Astrocyte (in vitro differentiated cells and primary cell): ENCODE measurements at regions not wholly inside any gene's neighbourhood (a gene's known extent, or its start where the extent isn't known, plus 50 kb on each side); places are given as distances from the start of the nearest gene placed in this dataset.

ENCODE experiments used
- DNase-seq: peaks from one replicate; pipeline ENCODE4 v3.0.0-alpha.2; 2010; ENCODE audit warnings: low read depth
- FAIRE-seq: peaks from 2 replicates; lab custom pipeline; 2011; peaks lifted over from hg19 to GRCh38; lab: Jason Lieb, UNC
- H2AFZ ChIP-seq: 2 replicates; pipeline ENCODE4 v1.6.0; 2012; ENCODE audit warnings: low read depth, low read length, inconsistent platforms
- H3K27ac ChIP-seq: 2 replicates; pipeline ENCODE4 v1.5.1; 2011; ENCODE audit warnings: low read depth, low read length, inconsistent platforms
- H3K27me3 ChIP-seq: 2 replicates; pipeline ENCODE4 v1.6.0; 2011; ENCODE audit warnings: low read length, inconsistent platforms; ENCODE audit not compliant: insufficient read depth
- H3K36me3 ChIP-seq: 2 replicates; pipeline ENCODE4 v1.5.1; 2011; ENCODE audit warnings: low read length, inconsistent platforms; ENCODE audit not compliant: insufficient read depth
- H3K4me1 ChIP-seq: 2 replicates; pipeline ENCODE4 v1.5.1; 2011; ENCODE audit warnings: low read length, inconsistent platforms; ENCODE audit not compliant: insufficient read depth
- H3K4me2 ChIP-seq: 2 replicates; pipeline ENCODE4 v1.6.0; 2012; ENCODE audit warnings: low read length, inconsistent platforms
- H3K4me3 ChIP-seq: 2 replicates; pipeline ENCODE4 v1.5.1; 2011; ENCODE audit warnings: low read depth, mild to moderate bottlenecking, low read length, inconsistent platforms; ENCODE audit not compliant: insufficient read depth
- H3K79me2 ChIP-seq: 2 replicates; pipeline ENCODE4 v1.6.0; 2012; ENCODE audit warnings: mild to moderate bottlenecking, low read length, inconsistent platforms; ENCODE audit not compliant: insufficient read depth
- H3K9ac ChIP-seq: 2 replicates; pipeline ENCODE4 v1.6.0; 2012; ENCODE audit warnings: mild to moderate bottlenecking, low read length, inconsistent platforms
- H3K9me3 ChIP-seq: 2 replicates; pipeline ENCODE4 v1.5.1; 2012; ENCODE audit warnings: low read depth, mild to moderate bottlenecking, low read length, inconsistent platforms; ENCODE audit not compliant: insufficient read depth
- H4K20me1 ChIP-seq: 2 replicates; pipeline ENCODE4 v1.6.0; 2012; ENCODE audit warnings: low read length, inconsistent platforms; ENCODE audit not compliant: insufficient read depth
- H3K27ac Mint-ChIP-seq: one replicate; pipeline ENCODE4 v1.8.0; 2021; ENCODE audit warnings: mild to moderate bottlenecking, mixed read lengths; ENCODE audit not compliant: unreplicated experiment
- H3K27me3 Mint-ChIP-seq: one replicate; pipeline ENCODE4 v1.8.0; 2021; ENCODE audit warnings: low read depth, mixed read lengths; ENCODE audit not compliant: unreplicated experiment
- H3K36me3 Mint-ChIP-seq: one replicate; pipeline ENCODE4 v1.8.0; 2021; ENCODE audit warnings: low read depth, mixed read lengths; ENCODE audit not compliant: unreplicated experiment
- H3K4me1 Mint-ChIP-seq: one replicate; pipeline ENCODE4 v1.8.0; 2021; ENCODE audit warnings: low read depth, mixed read lengths; ENCODE audit not compliant: unreplicated experiment
- H3K4me3 Mint-ChIP-seq: one replicate; pipeline ENCODE4 v1.8.0; 2021; ENCODE audit warnings: mild to moderate bottlenecking, moderate library complexity, mixed read lengths; ENCODE audit not compliant: unreplicated experiment
- H3K9me3 Mint-ChIP-seq: one replicate; pipeline ENCODE4 v1.8.0; 2021; ENCODE audit warnings: mild to moderate bottlenecking, mixed read lengths; ENCODE audit not compliant: unreplicated experiment
- CTCF ChIP-seq: IDR thresholded peaks from 2 replicates; pipeline ENCODE4 v1.5.1; 2011; ENCODE audit warnings: low read depth, mild to moderate bottlenecking, inconsistent platforms, low read length, moderate library complexity; ENCODE audit not compliant: insufficient read depth
- EZH2 ChIP-seq: IDR thresholded peaks from 2 replicates; pipeline ENCODE4 v1.6.1; 2012; ENCODE audit warnings: mild to moderate bottlenecking, low read length, inconsistent platforms; ENCODE audit not compliant: insufficient read depth

GRCh38 chrX:13430136-13430827 lies 110.4 kb upstream of the ATXN3L start:
- Histone ChIP-seq H4K20me1 (no peaks in the 10 kb centered on the region), H3K27ac (peak overlapping the region; percentile 93), H3K36me3 (no peaks in the 10 kb centered on the region), H3K79me2 (no peaks in the 10 kb centered on the region), H3K9me3 (no peaks in the 10 kb centered on the region), H3K4me3 (no peak overlapping the region), H2AFZ (no peak overlapping the region), H3K4me1 (peaks cover 40% of the 10 kb centered on the region), H3K27me3 (no peaks in the 10 kb centered on the region), H3K4me2 (peak overlapping the region; percentile 14), H3K9ac (peak overlapping the region; percentile 55)
- Mint-ChIP-seq H3K4me3 (no peak overlapping the region), H3K4me1 (peaks cover 20% of the 10 kb centered on the region), H3K36me3 (no peaks in the 10 kb centered on the region), H3K27me3 (no peaks in the 10 kb centered on the region), H3K9me3 (no peaks in the 10 kb centered on the region), H3K27ac (no peak overlapping the region)
- peak; percentile 17 for DNase-seq
- TF ChIP-seq CTCF: no peak
- no peak for TF ChIP-seq EZH2
- peak; percentile 96 for FAIRE-seq

- H3K27ac Mint-ChIP-seq: peak overlapping the region; percentile 84
- H3K4me1 Mint-ChIP-seq: peaks cover 20% of the 10 kb centered on the region
- H4K20me1 ChIP-seq: no peaks in the 10 kb centered on the region
- no peak overlapping the region for H3K4me3 Mint-ChIP-seq
- no peaks in the 10 kb centered on the region for H3K36me3 ChIP-seq
- H2AFZ ChIP-seq: no peak overlapping the region
- no peaks in the 10 kb centered on the region for H3K9me3 ChIP-seq
- H3K27me3 Mint-ChIP-seq: no peaks in the 10 kb centered on the region
- no peaks in the 10 kb centered on the region for H3K9me3 Mint-ChIP-seq
- H3K36me3 Mint-ChIP-seq: no peaks in the 10 kb centered on the region
- DNase-seq (peak; percentile 78), FAIRE-seq (peak; percentile 99)
- no peaks in the 10 kb centered on the region for H3K27me3 ChIP-seq
- peaks cover 34% of the 10 kb centered on the region for H3K4me1 ChIP-seq
- no peaks in the 10 kb centered on the region for H3K79me2 ChIP-seq
- TF ChIP-seq CTCF (no peak), EZH2 (no peak)
- H3K9ac ChIP-seq: peak overlapping the region; percentile 76
- H3K4me3 ChIP-seq: no peak overlapping the region
- H3K27ac ChIP-seq: peak overlapping the region; percentile 93
- peak overlapping the region; percentile 59 for H3K4me2 ChIP-seq
Observed at GRCh38 chrX:13428053-13428786, 108.4 kb upstream of the ATXN3L start.
